Hypothalamus (tissue), 51 donors: ENCODE measurements at regions not wholly inside any gene's neighbourhood (a gene's known extent, or its start where the extent isn't known, plus 50 kb on each side); places are given as distances from the start of the nearest gene placed in this dataset.
"Not testable (repeated sequence)": the region's sequence is repeated elsewhere in the genome, so short reads cannot be mapped to it uniquely, and the experiment has no call there.

ENCODE experiments used
- DNase-seq, 51 donors: peaks; one replicate each; lab custom pipeline; 2025; lab: John Stamatoyannopoulos, UW

DNA sequence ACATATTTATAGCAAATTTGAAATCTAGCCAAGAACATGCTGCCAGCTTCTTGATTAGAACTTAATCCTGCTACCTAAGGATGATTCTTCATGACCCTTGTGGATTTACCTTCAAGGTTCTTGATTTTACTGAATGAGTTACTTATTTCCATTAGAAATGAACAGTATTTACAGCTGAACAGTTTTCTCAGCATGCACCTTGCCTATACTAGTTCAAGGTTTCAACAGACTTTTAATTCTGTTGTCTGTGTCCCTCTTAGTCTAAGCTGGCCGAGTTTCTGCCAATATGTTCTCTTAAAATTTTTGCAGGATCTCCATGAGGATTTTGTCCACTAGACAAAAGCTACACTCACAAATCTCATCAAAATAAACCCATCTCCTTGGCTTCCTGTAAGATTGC, 188.8 kb upstream of the ST8SIA4 start:
- DNase-seq, result no peak

DNA sequence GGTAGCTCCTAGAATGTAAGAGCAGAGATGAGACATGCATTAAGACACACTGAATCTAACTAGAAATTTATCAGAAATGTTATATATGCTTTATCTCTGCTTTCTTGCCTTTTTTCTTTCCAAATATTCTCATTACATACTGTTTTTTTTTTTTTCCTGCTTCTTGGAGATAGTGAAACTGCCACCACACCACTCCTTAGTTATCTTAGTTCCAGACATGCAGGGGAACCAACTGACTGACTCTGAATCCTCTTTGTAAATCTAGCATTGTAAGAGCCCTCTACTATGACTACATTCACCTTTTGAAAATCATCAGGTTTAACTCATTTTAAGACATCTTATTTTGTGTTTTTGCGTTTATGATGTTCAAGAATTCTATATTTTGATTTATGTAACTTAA, 181.3 kb upstream of the ST8SIA4 start:
- no peak for DNase-seq

DNA sequence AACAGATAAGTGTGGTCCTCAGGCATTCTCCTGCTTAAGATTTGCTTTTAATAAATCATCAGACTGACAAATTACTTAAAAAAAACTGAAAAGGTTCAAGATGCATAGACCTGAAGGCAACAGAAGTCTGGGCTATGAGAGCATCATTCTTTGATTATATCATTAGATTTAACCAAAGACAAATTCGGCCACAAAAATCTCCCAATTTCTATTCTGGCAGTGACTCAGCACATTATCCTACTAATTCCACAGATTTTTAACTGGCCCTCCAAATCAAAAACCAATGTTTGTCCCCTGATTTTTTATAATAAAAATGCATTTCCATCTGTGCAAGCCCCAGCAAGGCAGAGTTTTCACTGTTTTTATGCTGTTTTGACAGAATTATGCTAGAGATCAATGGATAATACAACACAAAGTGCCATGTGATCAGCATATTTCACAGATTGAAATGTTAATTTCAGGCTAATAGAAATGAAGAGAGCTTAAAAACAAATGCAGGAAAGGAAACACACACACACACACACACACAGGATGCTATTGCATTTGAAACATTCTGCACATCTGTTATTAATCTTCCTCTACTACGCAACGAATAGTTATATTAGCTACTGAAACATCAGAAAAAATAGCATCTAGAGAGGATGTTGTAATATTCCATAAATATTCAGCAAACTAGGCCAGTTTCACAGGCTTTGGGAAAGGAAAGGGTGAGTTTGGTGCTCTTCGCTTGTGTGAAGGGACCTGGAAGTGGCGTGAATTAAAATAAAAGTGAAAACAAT, 177.6 kb upstream of the ST8SIA4 start:
- no peak for DNase-seq

- DNase-seq, result no peak
Measured at GRCh38 chr5:101068298-101068697, 165.2 kb upstream of the ST8SIA4 start.

- DNase-seq, result no peak
Measured at GRCh38 chr5:101067429-101067828, 164.3 kb upstream of the ST8SIA4 start.

GRCh38 chr5:101062902-101063301, 159.8 kb upstream of the ST8SIA4 start:
- no peak for DNase-seq

- DNase-seq, result no peak
Measured at GRCh38 chr5:101047181-101047580, 144.1 kb upstream of the ST8SIA4 start.

DNA sequence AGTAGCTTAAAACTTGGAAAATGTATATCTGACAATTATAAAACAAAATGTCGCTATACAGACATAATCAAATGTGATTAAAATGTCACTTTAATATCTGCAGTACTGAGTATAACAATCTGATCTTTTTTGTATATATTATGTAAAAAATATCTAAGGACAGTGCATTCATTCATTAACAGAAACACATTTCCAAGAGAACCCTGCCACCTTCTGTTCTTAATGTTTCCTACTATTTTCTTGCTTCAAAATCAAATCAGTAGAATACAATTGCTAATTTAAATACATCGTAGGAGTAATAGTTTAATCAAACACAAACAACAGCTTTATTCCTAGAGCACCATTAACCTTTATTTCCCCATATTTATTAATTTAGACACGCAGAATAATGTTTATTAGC, 142.6 kb upstream of the ST8SIA4 start:
- DNase-seq, result no peak

- not testable (repeated sequence) for DNase-seq
Measured at GRCh38 chr5:101040002-101040401, 136.9 kb upstream of the ST8SIA4 start.

- no peak for DNase-seq
Measured at GRCh38 chr5:101036778-101037177, 133.7 kb upstream of the ST8SIA4 start.

GRCh38 chr5:101035425-101035824, 132.3 kb upstream of the ST8SIA4 start:
- no peak for DNase-seq

DNA sequence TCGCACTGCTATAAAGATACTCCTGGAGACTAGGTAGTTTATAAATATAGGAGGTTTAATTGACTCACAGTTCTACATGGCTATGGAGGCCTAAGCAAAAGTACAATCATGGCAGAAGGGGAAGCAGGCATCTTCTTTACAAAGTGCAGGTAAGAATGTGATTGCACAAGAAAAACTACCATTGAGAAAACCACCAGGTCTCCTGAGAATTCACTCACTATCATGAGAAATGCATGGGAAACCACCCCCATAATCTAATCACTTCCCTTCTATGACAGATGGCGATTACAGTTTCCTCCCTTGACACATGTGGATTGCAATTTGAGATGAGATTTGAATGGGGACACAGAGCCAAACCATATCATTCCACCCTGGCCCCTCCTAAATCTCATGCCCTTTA, 121.2 kb upstream of the ST8SIA4 start:
- DNase-seq, result no peak

GRCh38 chr5:101018299-101018698, 115.2 kb upstream of the ST8SIA4 start:
- no peak for DNase-seq

DNA sequence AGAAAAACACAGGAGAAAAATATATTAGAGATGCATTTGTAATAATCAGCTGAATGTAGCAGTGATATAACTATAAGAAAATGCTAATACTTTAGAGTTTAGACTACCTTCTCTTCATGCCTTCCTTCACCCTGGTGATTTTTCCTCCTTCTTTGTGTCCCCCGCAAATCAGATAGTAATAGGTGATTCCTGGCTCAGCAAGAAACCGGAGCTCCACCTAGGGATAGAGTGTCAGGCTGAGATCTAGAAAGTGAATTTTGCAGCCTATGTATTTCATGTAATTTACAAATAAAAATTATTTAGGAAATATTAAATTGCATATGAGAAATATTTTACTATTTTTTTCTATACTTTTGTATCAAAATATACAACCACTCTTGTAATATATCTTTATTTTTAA, 109.8 kb upstream of the ST8SIA4 start:
- DNase-seq, result no peak

GRCh38 chr5:101009758-101010519, 106.9 kb upstream of the ST8SIA4 start:
- DNase-seq, result no peak

- no peak for DNase-seq
Measured at GRCh38 chr5:100992354-100992753, 89.3 kb upstream of the ST8SIA4 start.

DNA sequence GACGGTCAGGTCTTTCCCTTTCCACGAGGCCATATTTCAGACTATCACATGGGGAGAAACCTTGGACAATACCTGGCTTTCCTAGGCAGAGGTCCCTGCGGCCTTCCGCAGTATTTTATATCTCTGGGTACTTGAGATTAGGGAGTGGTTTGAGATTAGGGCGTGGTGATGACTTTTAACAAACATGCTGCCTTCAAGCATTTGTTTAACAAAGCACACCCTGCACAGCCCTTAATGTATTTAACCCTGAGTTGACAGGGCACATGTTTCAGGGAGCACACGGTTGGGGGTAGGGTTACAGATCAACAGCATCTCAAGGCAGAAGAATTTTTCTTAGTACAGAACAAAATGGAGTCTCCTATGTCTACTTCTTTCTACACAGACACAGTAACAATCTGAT, 80.5 kb upstream of the ST8SIA4 start:
- not testable (repeated sequence) for DNase-seq

DNA sequence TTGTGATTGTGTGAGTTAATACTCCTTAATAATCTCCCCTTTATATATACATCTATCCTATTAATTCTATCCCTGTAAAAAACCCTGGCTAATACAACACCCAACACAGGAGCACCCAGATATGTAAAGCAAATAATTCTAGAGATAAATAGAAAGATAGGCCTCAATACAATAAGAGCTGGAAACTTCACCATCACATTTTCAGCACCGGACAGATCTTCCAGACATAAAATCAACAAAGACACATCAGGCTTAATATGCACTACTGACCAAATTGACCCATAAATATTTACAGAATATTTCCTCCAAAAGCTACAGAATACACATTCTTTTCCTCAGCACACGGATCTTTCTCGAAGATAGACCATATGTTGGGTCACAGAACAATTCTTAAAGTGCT, 71.0 kb upstream of the ST8SIA4 start:
- no peak for DNase-seq

DNA sequence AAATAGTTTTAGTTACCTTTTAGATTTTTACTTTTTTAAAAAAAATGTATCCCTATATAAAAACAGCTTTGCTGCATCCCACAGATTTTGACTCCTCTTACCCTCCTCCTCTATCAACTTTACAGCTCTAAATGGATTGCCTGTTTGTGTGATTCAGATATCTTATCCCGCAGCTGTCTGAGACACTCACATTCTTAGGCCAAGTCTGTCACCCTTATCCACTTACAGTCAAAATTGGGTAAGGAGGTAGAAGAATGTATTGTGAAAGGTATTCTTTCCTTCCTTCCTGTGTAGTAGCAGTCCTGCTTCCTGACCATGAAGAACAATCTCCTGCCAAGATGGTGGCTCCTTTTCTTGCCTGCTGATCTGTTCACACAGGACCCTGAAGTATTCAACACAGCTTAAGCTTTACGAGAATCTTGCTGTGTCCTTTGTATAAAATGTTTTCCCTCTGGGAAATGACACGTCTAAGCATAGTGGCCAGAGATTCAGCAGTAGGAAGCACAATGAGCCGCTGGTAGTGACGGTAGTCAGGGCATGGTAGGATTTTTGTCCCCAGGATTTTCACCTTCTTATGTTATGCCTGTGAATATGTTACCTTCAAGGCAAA, 67.7 kb upstream of the ST8SIA4 start:
- no peak for DNase-seq

GRCh38 chr5:100965291-100965690, 62.2 kb upstream of the ST8SIA4 start:
- DNase-seq, result no peak
